ENCODE measurements at regions not wholly inside any gene's neighbourhood (a gene's known extent, or its start where the extent isn't known, plus 50 kb on each side); places are given as distances from the start of the nearest gene placed in this dataset.

GRCh38 chr10:131743190-131744151 lies 157.3 kb upstream of the PPP2R2D start:
- no peak for DNase-seq

GRCh38 chr10:131744346-131744745 lies 156.5 kb upstream of the PPP2R2D start:
- DNase-seq: no peak

- DNase-seq: no peak
Observed at GRCh38 chr10:131745591-131745990, 155.2 kb upstream of the PPP2R2D start.

- no peak for DNase-seq
Observed at GRCh38 chr10:131746241-131746711, 154.5 kb upstream of the PPP2R2D start.

- DNase-seq: no peak
Observed at GRCh38 chr10:131746785-131747184, 154.0 kb upstream of the PPP2R2D start.

- DNase-seq: no peak
Observed at GRCh38 chr10:131747251-131747650, 153.6 kb upstream of the PPP2R2D start.

- DNase-seq: no peak
Observed at GRCh38 chr10:131747791-131748190, 153.0 kb upstream of the PPP2R2D start.

GRCh38 chr10:131748191-131748590 lies 152.6 kb upstream of the PPP2R2D start:
- no peak for DNase-seq

GRCh38 chr10:131748831-131749766 lies 151.7 kb upstream of the PPP2R2D start:
- no peak for DNase-seq

- DNase-seq: no peak
Observed at GRCh38 chr10:131749767-131750142, 151.1 kb upstream of the PPP2R2D start.

- no peak for DNase-seq
Observed at GRCh38 chr10:131750171-131750895, 150.5 kb upstream of the PPP2R2D start.

GRCh38 chr10:131750973-131751826 lies 149.6 kb upstream of the PPP2R2D start:
- no peak for DNase-seq

GRCh38 chr10:131751827-131752775 lies 148.7 kb upstream of the PPP2R2D start:
- DNase-seq: no peak

GRCh38 chr10:131753336-131753735 lies 147.5 kb upstream of the PPP2R2D start:
- no peak for DNase-seq

- DNase-seq: no peak
Observed at GRCh38 chr10:131755200-131755599, 145.6 kb upstream of the PPP2R2D start.

- no peak for DNase-seq
Observed at GRCh38 chr10:131757285-131758058, 143.3 kb upstream of the PPP2R2D start.

GRCh38 chr10:131758062-131758938 lies 142.5 kb upstream of the PPP2R2D start:
- DNase-seq: no peak

- DNase-seq: no peak
Observed at GRCh38 chr10:131758939-131759301, 141.9 kb upstream of the PPP2R2D start.

- no peak for DNase-seq
Observed at GRCh38 chr10:131759347-131759746, 141.5 kb upstream of the PPP2R2D start.

Measured in stimulated activated CD4-positive, alpha-beta T cell treated with anti-CD3 and anti-CD28 coated beads, Interleukin-4, amount 100 ng/mL, for 1 hour (primary cell).